GM12875 (cell line): ENCODE measurements at regions not wholly inside any gene's neighbourhood (a gene's known extent, or its start where the extent isn't known, plus 50 kb on each side); places are given as distances from the start of the nearest gene placed in this dataset.

Source experiments
- H3K4me3 ChIP-seq: one replicate; pipeline ENCODE4 v1.5.1; 2011; ENCODE audit warnings: low read depth, low read length, control low read depth
- CTCF ChIP-seq: IDR thresholded peaks from 2 replicates; pipeline ENCODE4 v1.5.1; 2011; ENCODE audit warnings: low read depth, mild to moderate bottlenecking, control low read depth, inconsistent platforms, low read length, moderate library complexity, borderline replicate concordance; ENCODE audit not compliant: insufficient read depth

GRCh38 chr10:80784695-80785094 is 247.0 kb downstream of the SH2D4B start:
- TF ChIP-seq CTCF: no peak
- H3K4me3 ChIP-seq: no peak overlapping the region

- H3K4me3 ChIP-seq: no peak overlapping the region
- no peak for TF ChIP-seq CTCF
These were observed 248.6 kb downstream of the SH2D4B start for GRCh38 chr10:80786322-80786721.

- TF ChIP-seq CTCF: no peak
- H3K4me3 ChIP-seq: no peak overlapping the region
These were observed 250.2 kb downstream of the SH2D4B start for GRCh38 chr10:80787952-80788351.

- H3K4me3 ChIP-seq: no peak overlapping the region
- no peak for TF ChIP-seq CTCF
These were observed 257.3 kb downstream of the SH2D4B start for GRCh38 chr10:80794994-80795393.

- no peak for TF ChIP-seq CTCF
- H3K4me3 ChIP-seq: no peak overlapping the region
These were observed 267.8 kb downstream of the SH2D4B start for GRCh38 chr10:80805343-80806020.

- no peak for TF ChIP-seq CTCF
- no peak overlapping the region for H3K4me3 ChIP-seq
These were observed 276.5 kb downstream of the SH2D4B start for GRCh38 chr10:80814147-80814652.

- no peak overlapping the region for H3K4me3 ChIP-seq
- no peak for TF ChIP-seq CTCF
These were observed 291.4 kb downstream of the SH2D4B start for GRCh38 chr10:80829151-80829550.
